GM03348 (cell line): ENCODE measurements at regions not wholly inside any gene's neighbourhood (a gene's known extent, or its start where the extent isn't known, plus 50 kb on each side); places are given as distances from the start of the nearest gene placed in this dataset.

Experiments used
- DNase-seq: peaks from one replicate; pipeline ENCODE4 v3.0.0; 2012; ENCODE audit warnings: low spot score

GRCh38 chr4:20641976-20642375 lies 58.3 kb upstream of the PACRGL start:
- DNase-seq = no peak

- no peak for DNase-seq
Measured at GRCh38 chr4:20643631-20644030, 56.6 kb upstream of the PACRGL start.

GRCh38 chr4:20645236-20645635 lies 55.0 kb upstream of the PACRGL start:
- no peak for DNase-seq

- no peak for DNase-seq
Measured at GRCh38 chr4:20646287-20646686, 54.0 kb upstream of the PACRGL start.
